Keratinocyte (primary cell): ENCODE measurements at regions not wholly inside any gene's neighbourhood (a gene's known extent, or its start where the extent isn't known, plus 50 kb on each side); places are given as distances from the start of the nearest gene placed in this dataset.

Experiments
- CTCF ChIP-seq, 3 experiments: IDR thresholded peaks in 1 of 3; conservative IDR thresholded peaks in 1 of 3; optimal IDR thresholded peaks in 1 of 3; 2 replicates in 2 of 3; 3 replicates in 1 of 3; pipeline versions ENCODE3 to v1.5.1; 2011; ENCODE audit warnings: low read length in 3 of 3, mild to moderate bottlenecking in 3 of 3, moderate library complexity in 2 of 3, control low read depth in 1 of 3, inconsistent platforms in 1 of 3; ENCODE audit not compliant: insufficient read depth in 2 of 3; ENCODE audit errors: extremely low read depth in 1 of 3
- EZH2 ChIP-seq: IDR thresholded peaks from one replicate; pipeline ENCODE4 v1.6.1; 2012; ENCODE audit warnings: inconsistent platforms, mild to moderate bottlenecking, low read length, moderate library complexity

GRCh38 chr16:87129771-87130170, 187.4 kb downstream of the C16orf95 start:
- no peak for TF ChIP-seq CTCF (optimal IDR thresholded peaks at IDR 0.05 in 1 of 3, IDR thresholded peaks at IDR 0.05 in 1 of 3, conservative IDR thresholded peaks at IDR 0.05 in 1 of 3; ENCODE audit: extremely low read depth in 1 of 3, insufficient read depth in 2 of 3, low read length in 3 of 3)
- TF ChIP-seq EZH2: no peak
